CD4-positive, alpha-beta T cell treated with Interleukin-6 for 4 hours (primary cell): ENCODE measurements at regions not wholly inside any gene's neighbourhood (a gene's known extent, or its start where the extent isn't known, plus 50 kb on each side); places are given as distances from the start of the nearest gene placed in this dataset.
A peak's percentile ranks its signal among the peaks of the same experiment; 100 is the strongest.
"Not testable (repeated sequence)": the region's sequence is repeated elsewhere in the genome, so short reads cannot be mapped to it uniquely, and the experiment has no call there.

ENCODE experiments used
- DNase-seq: peaks from one replicate; pipeline ENCODE4 v3.0.0-alpha.2; 2020; ENCODE audit warnings: mixed read lengths

- no peak for DNase-seq
Measured at GRCh38 chr12:129959889-129960288, 56.1 kb upstream of the TMEM132D start.

- DNase-seq: no peak
Measured at GRCh38 chr12:129961091-129961490, 57.3 kb upstream of the TMEM132D start.

- no peak for DNase-seq
Measured at GRCh38 chr12:129961856-129962255, 58.0 kb upstream of the TMEM132D start.

- no peak for DNase-seq
Measured at GRCh38 chr12:129964300-129964699, 60.5 kb upstream of the TMEM132D start.

GRCh38 chr12:129964826-129965457 is 61.1 kb upstream of the TMEM132D start:
- DNase-seq: no peak

- DNase-seq: no peak
Measured at GRCh38 chr12:129966146-129966995, 62.5 kb upstream of the TMEM132D start.

GRCh38 chr12:129971721-129972120 is 67.9 kb upstream of the TMEM132D start:
- no peak for DNase-seq

GRCh38 chr12:129973236-129973961 is 69.6 kb upstream of the TMEM132D start:
- no peak for DNase-seq

GRCh38 chr12:129984106-129984505 is 80.3 kb upstream of the TMEM132D start:
- no peak for DNase-seq

- no peak for DNase-seq
Measured at GRCh38 chr12:129987841-129988240, 84.0 kb upstream of the TMEM132D start.

- no peak for DNase-seq
Measured at GRCh38 chr12:129994634-129995033, 90.8 kb upstream of the TMEM132D start.

- DNase-seq: no peak
Measured at GRCh38 chr12:129997239-129997638, 93.4 kb upstream of the TMEM132D start.

- DNase-seq: not testable (repeated sequence)
Measured at GRCh38 chr12:130004310-130004877, 100.6 kb upstream of the TMEM132D start.

- DNase-seq: no peak
Measured at GRCh38 chr12:130007771-130008170, 103.9 kb upstream of the TMEM132D start.

GRCh38 chr12:130008241-130008640 is 104.4 kb upstream of the TMEM132D start:
- DNase-seq: no peak

GRCh38 chr12:130009961-130010360 is 106.1 kb upstream of the TMEM132D start:
- DNase-seq: no peak

GRCh38 chr12:130011611-130012385 is 108.0 kb upstream of the TMEM132D start:
- no peak for DNase-seq

GRCh38 chr12:130013771-130014484 is 110.1 kb upstream of the TMEM132D start:
- peak; percentile 16 for DNase-seq

- DNase-seq: no peak
Measured at GRCh38 chr12:130014485-130014807, 110.6 kb upstream of the TMEM132D start.

GRCh38 chr12:130016194-130016593 is 112.4 kb upstream of the TMEM132D start:
- DNase-seq: no peak

- no peak for DNase-seq
Measured at GRCh38 chr12:130016986-130017385, 113.2 kb upstream of the TMEM132D start.
